Vagina (tissue), 2 donors: ENCODE measurements at regions not wholly inside any gene's neighbourhood (a gene's known extent, or its start where the extent isn't known, plus 50 kb on each side); places are given as distances from the start of the nearest gene placed in this dataset.

ENCODE experiments used
- POLR2A ChIP-seq, 2 donors: fragments of 450-650 bp; IDR thresholded peaks; one replicate each; pipeline ENCODE4 v1.6.1; 2017; ENCODE audit warnings: antibody characterized with exemption in 2 of 2, mild to moderate bottlenecking in 2 of 2, moderate library complexity in 2 of 2
- POLR2AphosphoS5 ChIP-seq, 2 donors: sonication (generic); formaldehyde crosslinking; IDR thresholded peaks; one replicate each; pipeline ENCODE4 v1.9.0; 2017; ENCODE audit warnings: antibody characterized with exemption in 2 of 2, mild to moderate bottlenecking in 2 of 2, low read depth in 1 of 2; ENCODE audit not compliant: insufficient read depth in 1 of 2
- TF ChIP-seq, protein P1 (sequence below), 3 experiments: fragments of 450-650 bp in 2 of 3; fragments of 200-600 bp in 1 of 3; sonication (generic) in 1 of 3; IDR thresholded peaks; one replicate each; pipeline ENCODE4 v1.5.1; 2017 to 2019; ENCODE audit warnings: antibody characterized with exemption in 3 of 3, mild to moderate bottlenecking in 2 of 3, moderate library complexity in 2 of 3

DNA sequence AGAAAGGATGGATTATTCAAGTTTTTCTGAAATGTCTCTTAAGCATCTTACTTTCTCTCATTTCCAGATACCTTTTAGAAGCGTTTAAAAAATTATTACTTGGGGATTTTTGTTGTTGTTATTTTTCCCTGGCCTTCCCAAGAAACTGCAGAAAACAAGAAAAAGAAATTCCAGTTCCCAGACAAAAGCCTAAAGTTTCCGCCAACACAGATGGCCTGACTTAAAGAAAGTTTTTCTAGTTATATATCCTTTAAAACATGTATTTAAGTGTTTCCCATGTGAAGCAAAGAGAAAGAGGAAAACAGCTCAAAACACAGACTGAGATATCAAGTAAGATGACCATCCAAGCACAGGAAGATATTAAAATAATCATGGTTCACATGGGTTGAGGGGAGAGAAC, 401.7 kb upstream of the MAF start:
- TF ChIP-seq POLR2AphosphoS5 (IDR thresholded peaks at IDR 0.05; ENCODE audit: insufficient read depth in 1 of 2, low read depth in 1 of 2) (no peak), POLR2A (IDR thresholded peaks at IDR 0.05) (no peak)
- TF ChIP-seq, protein P1, sequence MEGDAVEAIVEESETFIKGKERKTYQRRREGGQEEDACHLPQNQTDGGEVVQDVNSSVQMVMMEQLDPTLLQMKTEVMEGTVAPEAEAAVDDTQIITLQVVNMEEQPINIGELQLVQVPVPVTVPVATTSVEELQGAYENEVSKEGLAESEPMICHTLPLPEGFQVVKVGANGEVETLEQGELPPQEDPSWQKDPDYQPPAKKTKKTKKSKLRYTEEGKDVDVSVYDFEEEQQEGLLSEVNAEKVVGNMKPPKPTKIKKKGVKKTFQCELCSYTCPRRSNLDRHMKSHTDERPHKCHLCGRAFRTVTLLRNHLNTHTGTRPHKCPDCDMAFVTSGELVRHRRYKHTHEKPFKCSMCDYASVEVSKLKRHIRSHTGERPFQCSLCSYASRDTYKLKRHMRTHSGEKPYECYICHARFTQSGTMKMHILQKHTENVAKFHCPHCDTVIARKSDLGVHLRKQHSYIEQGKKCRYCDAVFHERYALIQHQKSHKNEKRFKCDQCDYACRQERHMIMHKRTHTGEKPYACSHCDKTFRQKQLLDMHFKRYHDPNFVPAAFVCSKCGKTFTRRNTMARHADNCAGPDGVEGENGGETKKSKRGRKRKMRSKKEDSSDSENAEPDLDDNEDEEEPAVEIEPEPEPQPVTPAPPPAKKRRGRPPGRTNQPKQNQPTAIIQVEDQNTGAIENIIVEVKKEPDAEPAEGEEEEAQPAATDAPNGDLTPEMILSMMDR (IDR thresholded peaks at IDR 0.05) = no peak
